K562 (cell line): ENCODE measurements at regions not wholly inside any gene's neighbourhood (a gene's known extent, or its start where the extent isn't known, plus 50 kb on each side); places are given as distances from the start of the nearest gene placed in this dataset.

Experiments
- AFF4 ChIP-seq: sonication (generic); formaldehyde crosslinking; IDR thresholded peaks from 2 replicates; pipeline ENCODE4 v1.8.0; 2023; ENCODE audit warnings: mild to moderate bottlenecking, missing genetic modification reagents
- CREB3 ChIP-seq: fragments of 450-650 bp; conservative IDR thresholded peaks from 2 replicates; pipeline ENCODE4 v1.6.1; 2016; ENCODE audit warnings: missing genetic modification characterization, low read depth, mild to moderate bottlenecking, missing compliant biosample characterization, moderate library complexity
- CREBBP ChIP-seq: IDR thresholded peaks from one replicate; pipeline ENCODE4 v1.6.1; 2012; ENCODE audit warnings: low read depth, mild to moderate bottlenecking, control low read depth, inconsistent platforms, low read length
- GATAD2A ChIP-seq: fragments of 450-650 bp; IDR thresholded peaks from 2 replicates; pipeline ENCODE4 v1.6.1; 2017
- GATAD2B ChIP-seq: fragments of 450-650 bp; IDR thresholded peaks from 2 replicates; pipeline ENCODE4 v1.6.1; 2017; ENCODE audit warnings: mild to moderate bottlenecking, borderline replicate concordance
- HNRNPK ChIP-seq: fragments of 200-400 bp; formaldehyde crosslinking; IDR thresholded peaks from one replicate; pipeline ENCODE4 v1.6.1; 2018; ENCODE audit warnings: mild to moderate bottlenecking, low read depth, low read length; ENCODE audit not compliant: poor library complexity, severe bottlenecking
- KAT2B ChIP-seq: IDR thresholded peaks from one replicate; pipeline ENCODE4 v1.6.1; 2012; ENCODE audit warnings: low read depth, mild to moderate bottlenecking, control low read depth, inconsistent platforms, low read length, moderate library complexity
- STAT5A ChIP-seq: IDR thresholded peaks from 2 replicates; pipeline ENCODE4 v1.6.1; 2012; ENCODE audit warnings: low read length, inconsistent platforms, borderline replicate concordance
- ZBTB7A ChIP-seq: IDR thresholded peaks from 2 replicates; pipeline ENCODE4 v1.6.1; 2011; ENCODE audit warnings: low read depth, mild to moderate bottlenecking, low read length, moderate library complexity, borderline replicate concordance; ENCODE audit not compliant: control insufficient read depth
- ZNF143 ChIP-seq: sonication (generic); formaldehyde crosslinking; IDR thresholded peaks from 2 replicates; pipeline ENCODE4 v1.9.0; 2022; ENCODE audit warnings: mild to moderate bottlenecking, missing genetic modification reagents
- ZNF232 ChIP-seq: sonication (generic); formaldehyde crosslinking; IDR thresholded peaks from 2 replicates; pipeline ENCODE4 v1.8.0; 2022; ENCODE audit warnings: mild to moderate bottlenecking, missing genetic modification reagents
- ZNF707 ChIP-seq: fragments of 250-450 bp; sonication (Bioruptor Pico); conservative IDR thresholded peaks from 2 replicates; pipeline ENCODE4 v1.8.0; 2022; ENCODE audit warnings: inconsistent platforms, mild to moderate bottlenecking, moderate library complexity

- TF ChIP-seq AFF4 (no peak), CREBBP (no peak), ZNF232 (CRISPR knock-in tag) (no peak), GATAD2B (no peak), ZNF707 (CRISPR knock-in tag) (no peak), CREB3 (tag) (no peak), ZBTB7A (no peak), ZNF143 (no peak), GATAD2A (no peak), HNRNPK (no peak), STAT5A (no peak), KAT2B (no peak)
Observed at GRCh38 chr1:14128096-14128495, 428.1 kb downstream of the PRDM2 start (continued).
